Stimulated activated CD8-positive, alpha-beta memory T cell treated with anti-CD3 and anti-CD28 coated beads, Interleukin-12 subunit alpha, Interleukin-12 subunit beta, amount 100 ng/mL, for 1 hour (primary cell): ENCODE measurements at regions not wholly inside any gene's neighbourhood (a gene's known extent, or its start where the extent isn't known, plus 50 kb on each side); places are given as distances from the start of the nearest gene placed in this dataset.

Experiments used
- DNase-seq: peaks from one replicate; pipeline ENCODE4 v3.0.0-alpha.2; 2020; ENCODE audit warnings: low read depth

DNA sequence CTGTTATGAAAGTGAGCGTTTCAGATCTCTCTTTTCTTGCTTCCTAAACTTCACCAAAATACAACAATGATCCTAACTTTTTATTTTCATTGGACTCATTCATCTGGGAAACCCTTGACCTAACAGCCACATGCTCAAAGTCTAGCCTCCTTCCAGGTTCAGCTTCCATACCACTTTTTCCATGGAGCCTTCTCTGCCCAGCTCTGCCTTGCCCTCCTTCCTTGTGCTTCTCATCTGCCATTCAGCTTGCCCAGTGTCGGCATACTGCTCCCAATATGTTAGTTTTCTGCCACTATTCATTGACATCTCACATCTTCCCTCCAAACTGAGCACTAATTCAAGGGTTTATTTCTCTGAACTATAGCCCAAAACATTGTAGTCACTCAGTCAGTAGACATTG lies 214.7 kb downstream of the RAD51AP2 start:
- no peak for DNase-seq

DNA sequence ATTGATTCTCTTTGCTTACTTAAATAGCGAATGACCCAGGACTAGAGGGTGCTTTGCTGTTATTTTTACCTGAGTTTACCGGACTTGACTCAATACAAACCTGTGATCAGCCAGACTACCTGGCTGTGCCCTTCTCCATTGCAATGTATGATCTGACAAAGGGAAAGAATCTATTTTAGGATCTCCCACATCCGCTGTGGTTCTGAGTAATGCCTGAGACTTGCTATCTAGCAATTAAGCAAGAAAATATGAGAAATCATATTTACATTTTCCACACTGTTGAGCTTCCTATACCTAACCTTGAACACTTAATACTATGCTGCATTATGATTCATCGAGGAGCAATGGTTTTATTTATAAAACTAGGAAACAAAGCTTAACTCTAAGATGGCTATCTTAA lies 215.2 kb downstream of the RAD51AP2 start:
- DNase-seq: no peak

- no peak for DNase-seq
These were observed 216.0 kb downstream of the RAD51AP2 start for GRCh38 chr2:17302281-17302680.

DNA sequence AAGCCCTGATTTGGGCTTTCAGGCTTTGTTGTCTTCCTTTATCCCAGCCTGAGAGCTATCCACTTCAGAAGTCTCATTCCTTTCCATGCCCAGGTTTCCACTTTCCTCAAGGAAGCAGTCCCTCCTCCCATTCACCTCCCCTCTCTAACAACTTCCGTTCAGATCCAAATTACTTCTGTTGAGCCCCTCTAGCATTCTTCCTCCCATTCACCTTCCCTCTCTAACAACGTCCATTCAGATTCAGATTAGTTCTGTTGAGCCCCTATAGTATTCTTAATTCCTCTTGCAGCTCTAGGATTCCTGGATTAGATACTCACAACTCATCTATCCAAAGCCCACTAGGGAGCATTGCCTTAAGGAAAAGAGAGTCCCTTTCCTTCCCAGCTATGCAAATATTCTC lies 216.8 kb downstream of the RAD51AP2 start:
- no peak for DNase-seq

- no peak for DNase-seq
These were observed 218.2 kb downstream of the RAD51AP2 start for GRCh38 chr2:17299891-17300540.

DNA sequence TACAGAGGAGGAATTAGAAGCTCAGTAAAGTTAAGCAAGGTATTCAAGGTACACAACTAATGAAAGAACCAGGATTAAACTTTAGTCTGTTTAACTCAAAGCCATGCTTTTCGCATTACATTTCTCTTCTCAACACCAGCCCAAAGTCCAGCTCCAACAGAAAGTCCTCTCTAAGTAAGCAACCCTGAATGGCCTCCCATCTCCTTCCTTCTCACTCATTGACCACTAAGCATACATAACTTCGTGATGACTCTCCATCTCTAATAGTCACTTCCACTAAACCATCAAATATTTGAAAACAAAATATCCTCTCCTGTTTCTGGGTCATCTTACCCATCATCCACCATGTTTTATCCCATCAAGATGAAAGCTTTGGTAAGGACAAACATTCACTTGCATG lies 219.8 kb downstream of the RAD51AP2 start:
- no peak for DNase-seq

- no peak for DNase-seq
These were observed 221.6 kb downstream of the RAD51AP2 start for GRCh38 chr2:17296686-17297085.

GRCh38 chr2:17289669-17290068 lies 228.6 kb downstream of the RAD51AP2 start:
- no peak for DNase-seq

GRCh38 chr2:17287183-17287582 lies 231.1 kb downstream of the RAD51AP2 start:
- no peak for DNase-seq

- no peak for DNase-seq
These were observed 235.4 kb downstream of the RAD51AP2 start for GRCh38 chr2:17282826-17283225.

DNA sequence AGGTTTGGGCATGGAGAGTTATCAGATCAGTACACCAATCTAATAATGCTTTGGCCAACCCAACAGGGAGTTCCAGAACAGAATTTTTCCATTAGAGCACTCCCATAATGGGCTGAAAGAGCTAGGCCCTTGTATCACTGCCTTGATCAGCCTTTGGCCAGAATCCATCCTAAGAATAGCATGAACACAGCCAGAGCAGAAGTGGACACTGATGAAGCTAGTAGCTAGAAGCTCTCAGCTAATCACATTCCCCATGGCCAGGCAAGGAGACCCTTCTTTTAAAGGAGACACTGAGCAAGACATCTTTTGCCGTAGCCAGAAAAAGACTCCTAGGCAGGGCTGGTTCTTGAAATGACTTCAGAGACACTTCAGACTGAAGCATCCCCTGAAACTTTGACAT lies 236.0 kb downstream of the RAD51AP2 start:
- no peak for DNase-seq

DNA sequence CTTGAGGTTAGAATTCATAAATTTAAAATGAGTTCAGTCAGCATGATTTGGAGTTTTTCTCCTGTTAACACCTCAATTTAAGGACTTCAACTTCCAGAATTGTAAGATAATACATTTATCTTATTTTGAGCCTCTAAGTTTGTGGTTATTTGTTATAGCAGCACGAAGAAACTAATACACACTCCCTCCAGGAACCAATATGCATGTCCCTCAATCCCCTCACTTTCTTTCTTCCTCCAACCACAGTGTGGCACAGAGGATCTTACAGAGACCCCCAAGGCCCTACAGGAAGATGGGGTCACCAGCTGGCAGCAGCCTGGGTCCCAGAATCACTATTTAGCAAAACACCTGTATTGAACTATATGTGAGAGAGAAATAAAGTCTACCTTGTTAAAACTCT lies 242.0 kb downstream of the RAD51AP2 start:
- no peak for DNase-seq

DNA sequence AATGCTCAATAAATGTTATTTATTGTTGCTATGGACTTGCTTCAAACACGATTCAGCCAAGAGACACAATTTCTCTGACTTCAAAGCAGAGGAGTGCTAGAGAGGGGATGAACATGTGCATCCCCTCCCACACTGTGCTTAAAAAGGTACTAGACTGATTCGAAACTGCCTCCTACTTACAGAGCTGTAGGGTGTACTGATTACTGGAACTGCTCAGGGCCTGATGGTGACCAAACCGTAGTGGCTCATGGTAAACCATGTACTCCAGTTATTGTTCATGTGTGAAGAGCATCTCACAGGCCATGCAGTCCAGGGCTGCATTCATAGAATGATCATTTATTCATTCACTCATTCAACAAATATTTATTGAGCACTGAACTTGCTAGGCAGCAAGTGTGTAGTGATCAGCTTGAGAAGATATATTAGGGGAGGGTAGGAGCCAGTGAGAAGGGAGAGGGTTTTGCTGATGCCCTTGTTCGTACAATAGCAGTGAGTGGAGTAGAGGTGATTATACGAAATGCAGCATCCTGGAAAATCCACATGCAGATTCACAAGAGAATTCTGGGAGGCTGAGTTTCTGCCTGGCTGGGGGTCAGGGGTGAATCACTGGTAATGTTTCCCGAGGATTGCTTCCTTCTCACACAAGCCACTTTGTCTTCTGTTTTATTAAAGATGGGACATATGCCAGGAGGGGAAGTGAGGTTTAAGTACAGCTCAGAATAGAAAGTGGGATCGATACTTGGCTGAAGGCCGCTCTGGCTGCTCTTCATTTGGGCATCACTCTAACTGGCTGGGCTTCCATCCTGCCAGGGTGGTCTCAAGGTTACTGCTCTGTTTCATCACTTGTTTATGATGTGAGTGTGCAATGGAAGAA lies 245.4 kb downstream of the RAD51AP2 start:
- DNase-seq: no peak

- no peak for DNase-seq
These were observed 246.1 kb downstream of the RAD51AP2 start for GRCh38 chr2:17272170-17272569.

DNA sequence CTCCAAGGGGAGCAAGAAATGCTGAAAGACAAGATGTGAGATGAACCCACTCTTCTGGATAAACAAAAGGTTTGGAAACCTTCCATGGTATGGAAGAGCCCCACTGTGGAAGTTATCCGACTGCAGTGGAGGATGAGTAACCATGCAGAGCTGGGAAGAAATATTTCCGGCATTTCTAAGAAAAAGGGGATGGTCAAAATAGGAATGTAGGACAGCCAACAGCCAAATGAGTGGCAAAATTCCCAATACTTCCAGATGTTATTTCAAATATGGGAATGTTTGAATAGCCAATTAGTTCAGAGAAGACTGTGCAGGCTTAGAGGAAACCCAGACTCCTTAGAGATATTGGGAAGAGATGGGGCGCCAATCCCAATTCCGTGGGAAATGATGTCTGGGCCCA lies 246.8 kb downstream of the RAD51AP2 start:
- no peak for DNase-seq

GRCh38 chr2:17270894-17271293 lies 247.3 kb downstream of the RAD51AP2 start:
- DNase-seq: no peak

DNA sequence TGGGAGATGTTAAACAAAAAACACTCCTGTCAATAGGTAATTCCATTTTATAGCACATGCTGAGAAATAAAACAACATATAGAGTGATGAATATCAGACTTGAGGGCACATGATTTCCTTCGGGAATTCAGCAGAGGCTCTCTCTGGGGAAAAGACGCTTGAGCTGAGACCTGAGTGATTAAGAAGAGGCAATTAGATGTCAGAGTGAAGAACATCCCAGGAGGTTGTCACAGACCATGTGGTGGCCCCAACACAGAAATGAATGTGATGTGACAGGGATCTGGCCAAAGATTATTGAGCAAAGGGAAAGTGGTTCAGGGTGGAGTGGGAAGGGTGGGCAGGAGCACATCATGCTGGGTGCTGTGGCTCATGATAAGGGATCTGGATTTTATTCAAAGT lies 254.7 kb downstream of the RAD51AP2 start:
- DNase-seq: no peak

DNA sequence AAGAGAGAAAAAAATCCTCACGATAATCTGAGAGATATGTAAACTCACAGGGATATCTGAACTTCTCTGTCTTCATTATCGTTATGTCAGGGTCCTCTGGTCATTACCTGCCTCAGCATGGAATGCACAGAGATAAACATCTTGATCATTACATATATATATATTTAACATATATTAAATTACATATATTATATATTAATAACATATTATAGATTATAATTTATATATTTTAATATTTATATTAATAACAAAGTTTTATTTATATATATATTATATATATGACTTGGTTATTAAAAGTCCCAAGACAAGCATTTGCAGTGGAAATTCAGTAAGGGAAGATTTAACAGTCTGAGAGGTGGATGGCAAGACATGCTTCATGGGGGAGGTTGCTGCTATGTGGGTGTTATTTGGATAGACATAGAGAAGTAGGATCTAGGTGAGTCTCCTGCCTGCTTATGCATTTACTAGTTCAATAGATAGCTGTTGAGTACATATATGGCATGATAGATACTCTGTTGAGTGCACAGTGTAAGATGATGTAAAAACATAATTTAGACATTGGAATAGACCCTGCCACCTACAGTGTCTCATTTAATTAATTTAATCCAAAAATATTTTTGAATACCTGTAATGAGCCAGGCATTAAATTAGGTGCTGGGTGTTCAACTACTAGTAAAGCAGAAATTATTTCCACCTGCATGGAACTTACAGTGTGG lies 255.2 kb downstream of the RAD51AP2 start:
- DNase-seq: no peak

DNA sequence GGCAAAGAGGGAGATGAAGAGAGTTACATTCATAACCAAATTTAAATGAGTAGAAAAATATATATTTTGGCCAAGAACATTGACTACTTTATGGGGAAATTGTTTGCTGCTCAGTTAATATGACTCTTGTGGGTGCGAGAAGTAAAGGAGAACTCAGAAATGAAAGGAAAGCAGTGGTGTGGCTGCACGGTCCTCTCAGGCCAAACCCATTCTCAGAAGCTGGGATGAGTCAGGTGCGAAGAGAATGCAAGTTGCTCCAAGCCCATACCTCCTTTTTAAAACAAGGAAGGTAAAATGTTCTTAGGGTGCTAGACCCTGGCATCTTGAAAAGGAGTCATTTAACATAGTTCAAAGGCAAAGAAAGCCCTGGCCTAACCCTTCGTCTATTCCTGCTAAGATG lies 258.6 kb downstream of the RAD51AP2 start:
- no peak for DNase-seq

DNA sequence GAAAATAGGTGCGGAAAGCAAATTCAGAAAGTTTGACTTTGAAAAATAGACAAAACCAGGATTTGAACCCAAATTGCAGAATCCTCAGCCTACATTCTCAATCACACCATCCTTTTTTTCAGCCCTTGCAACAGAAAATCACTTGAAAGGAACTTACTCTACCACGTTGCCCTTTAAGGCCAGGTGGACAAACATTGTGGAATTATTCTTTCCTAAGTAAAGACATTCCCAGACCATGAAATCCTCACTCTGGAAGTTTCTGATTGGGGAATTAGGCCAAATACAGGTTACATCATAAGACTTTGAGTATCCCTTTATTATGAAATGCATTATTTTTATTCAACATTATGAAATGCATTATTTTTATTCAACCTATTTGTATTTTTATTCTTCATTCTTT lies 259.4 kb downstream of the RAD51AP2 start:
- no peak for DNase-seq

DNA sequence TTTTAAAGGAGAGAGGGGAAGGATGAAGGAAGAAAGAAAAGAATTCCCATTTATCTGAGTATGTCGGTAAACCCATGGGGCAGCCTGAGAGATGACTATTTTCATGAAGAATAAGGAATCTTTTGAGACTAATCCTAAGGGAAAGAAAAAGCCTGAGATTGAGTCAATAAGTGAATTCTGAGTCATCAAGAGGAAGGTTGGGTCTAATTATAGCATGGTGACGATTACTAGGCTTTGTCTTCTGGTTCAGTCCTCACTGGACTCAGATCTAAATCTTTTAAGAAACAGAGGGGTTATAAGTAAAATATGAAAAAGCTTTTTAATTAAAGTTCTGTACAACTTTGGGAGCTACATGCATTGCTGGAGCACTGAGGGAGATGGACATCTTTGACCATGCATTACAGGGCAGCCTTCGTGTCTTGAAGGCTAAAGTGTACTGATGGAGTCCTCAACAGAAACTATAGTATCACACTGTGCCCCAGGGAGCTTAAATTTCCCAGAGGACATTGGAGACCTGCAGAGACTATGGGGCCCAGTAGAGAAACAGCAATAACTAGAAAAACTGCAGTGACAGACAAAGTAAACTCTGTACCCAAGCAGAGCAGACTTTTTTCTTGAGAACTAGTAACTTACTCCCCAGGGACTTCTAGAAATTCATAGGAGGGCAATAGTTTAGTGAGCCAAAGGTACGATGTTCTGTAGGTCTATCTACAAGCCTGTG lies 260.9 kb downstream of the RAD51AP2 start:
- DNase-seq: no peak

DNA sequence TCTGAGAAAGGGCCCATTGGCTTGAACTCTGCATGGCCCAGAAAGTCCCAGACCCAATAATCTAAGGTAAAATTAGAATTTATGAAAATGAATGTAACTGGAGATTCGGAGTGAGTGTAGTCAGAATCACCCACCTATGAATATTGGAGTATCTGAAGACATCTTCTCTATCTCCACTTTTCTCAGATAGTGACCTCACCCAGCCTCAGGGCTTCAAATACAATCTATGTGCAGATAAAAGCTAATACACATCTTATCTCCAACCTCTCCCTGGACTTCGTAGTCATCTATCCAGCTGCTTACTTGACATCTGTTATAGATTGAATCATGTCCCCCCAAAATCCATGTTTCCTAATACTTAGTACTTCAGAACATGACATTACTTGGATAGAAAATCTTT lies 263.2 kb downstream of the RAD51AP2 start:
- DNase-seq: no peak
